Transverse colon (tissue), 3 donors: ENCODE measurements at regions not wholly inside any gene's neighbourhood (a gene's known extent, or its start where the extent isn't known, plus 50 kb on each side); places are given as distances from the start of the nearest gene placed in this dataset.

Experiments
- CTCF ChIP-seq, 5 experiments: fragments of 200-600 bp in 3 of 5; fragments of 450-650 bp in 2 of 5; sonication (generic) in 3 of 5; IDR thresholded peaks; 1 replicate in 2 of 5; 2 replicates in 3 of 5; pipeline ENCODE4 v1.5.1; 2016 to 2017; ENCODE audit warnings: antibody characterized with exemption in 5 of 5, inconsistent platforms in 3 of 5, mild to moderate bottlenecking in 2 of 5, moderate library complexity in 1 of 5
- EP300 ChIP-seq: sonication (generic); formaldehyde crosslinking; IDR thresholded peaks from one replicate; pipeline ENCODE4 v1.6.1; 2017; ENCODE audit warnings: antibody characterized with exemption, low read depth

- TF ChIP-seq CTCF (IDR thresholded peaks at IDR 0.05) (no peak), EP300 (no peak)
Observed at GRCh38 chr2:136257893-136258292, 139.9 kb upstream of the CXCR4 start.
